OCI-LY3 (cell line): ENCODE measurements at regions not wholly inside any gene's neighbourhood (a gene's known extent, or its start where the extent isn't known, plus 50 kb on each side); places are given as distances from the start of the nearest gene placed in this dataset.

Source experiments
- EZH2phosphoT487 ChIP-seq: fragments of 200-600 bp; shearing (Covaris generic); IDR thresholded peaks from 2 replicates; pipeline ENCODE4 v1.6.1; 2018; ENCODE audit warnings: antibody characterized with exemption, mixed run types, low read depth
- TF ChIP-seq, protein P1 (sequence below): fragments of 200-600, 300-600 bp; sonication (generic); IDR thresholded peaks from 2 replicates; pipeline ENCODE4 v1.5.1; 2014; ENCODE audit warnings: antibody characterized with exemption, low read length, low read depth

GRCh38 chr1:30342535-30343141, 380.7 kb downstream of the MATN1 start:
- TF ChIP-seq, protein P1, sequence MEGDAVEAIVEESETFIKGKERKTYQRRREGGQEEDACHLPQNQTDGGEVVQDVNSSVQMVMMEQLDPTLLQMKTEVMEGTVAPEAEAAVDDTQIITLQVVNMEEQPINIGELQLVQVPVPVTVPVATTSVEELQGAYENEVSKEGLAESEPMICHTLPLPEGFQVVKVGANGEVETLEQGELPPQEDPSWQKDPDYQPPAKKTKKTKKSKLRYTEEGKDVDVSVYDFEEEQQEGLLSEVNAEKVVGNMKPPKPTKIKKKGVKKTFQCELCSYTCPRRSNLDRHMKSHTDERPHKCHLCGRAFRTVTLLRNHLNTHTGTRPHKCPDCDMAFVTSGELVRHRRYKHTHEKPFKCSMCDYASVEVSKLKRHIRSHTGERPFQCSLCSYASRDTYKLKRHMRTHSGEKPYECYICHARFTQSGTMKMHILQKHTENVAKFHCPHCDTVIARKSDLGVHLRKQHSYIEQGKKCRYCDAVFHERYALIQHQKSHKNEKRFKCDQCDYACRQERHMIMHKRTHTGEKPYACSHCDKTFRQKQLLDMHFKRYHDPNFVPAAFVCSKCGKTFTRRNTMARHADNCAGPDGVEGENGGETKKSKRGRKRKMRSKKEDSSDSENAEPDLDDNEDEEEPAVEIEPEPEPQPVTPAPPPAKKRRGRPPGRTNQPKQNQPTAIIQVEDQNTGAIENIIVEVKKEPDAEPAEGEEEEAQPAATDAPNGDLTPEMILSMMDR, result no peak
- no peak for TF ChIP-seq EZH2phosphoT487
